ENCODE measurements at regions not wholly inside any gene's neighbourhood (a gene's known extent, or its start where the extent isn't known, plus 50 kb on each side); places are given as distances from the start of the nearest gene placed in this dataset.

DNA sequence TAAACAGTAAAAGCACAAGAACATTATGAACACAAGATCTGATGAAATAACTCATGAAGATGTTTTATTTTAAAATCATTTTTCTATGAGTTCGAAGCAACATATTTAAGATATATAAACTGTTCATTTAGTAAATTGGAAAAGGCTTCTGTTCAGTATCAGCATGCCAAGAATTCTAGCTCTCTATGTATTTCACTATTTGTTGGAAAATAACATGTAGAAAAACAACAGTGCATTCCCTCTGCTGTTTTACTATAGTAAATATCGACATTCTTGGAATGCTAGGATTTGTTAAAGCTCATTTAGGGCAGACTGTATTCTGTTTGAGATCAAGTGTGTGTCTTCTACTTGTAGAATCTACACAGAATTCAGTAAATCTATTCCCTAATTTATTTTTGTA lies 750.2 kb downstream of the CCDC85A start:
- no peaks in the 10 kb centered on the region for H3K9me3 Mint-ChIP-seq (ENCODE audit: low read depth)
- TF ChIP-seq, protein P1, sequence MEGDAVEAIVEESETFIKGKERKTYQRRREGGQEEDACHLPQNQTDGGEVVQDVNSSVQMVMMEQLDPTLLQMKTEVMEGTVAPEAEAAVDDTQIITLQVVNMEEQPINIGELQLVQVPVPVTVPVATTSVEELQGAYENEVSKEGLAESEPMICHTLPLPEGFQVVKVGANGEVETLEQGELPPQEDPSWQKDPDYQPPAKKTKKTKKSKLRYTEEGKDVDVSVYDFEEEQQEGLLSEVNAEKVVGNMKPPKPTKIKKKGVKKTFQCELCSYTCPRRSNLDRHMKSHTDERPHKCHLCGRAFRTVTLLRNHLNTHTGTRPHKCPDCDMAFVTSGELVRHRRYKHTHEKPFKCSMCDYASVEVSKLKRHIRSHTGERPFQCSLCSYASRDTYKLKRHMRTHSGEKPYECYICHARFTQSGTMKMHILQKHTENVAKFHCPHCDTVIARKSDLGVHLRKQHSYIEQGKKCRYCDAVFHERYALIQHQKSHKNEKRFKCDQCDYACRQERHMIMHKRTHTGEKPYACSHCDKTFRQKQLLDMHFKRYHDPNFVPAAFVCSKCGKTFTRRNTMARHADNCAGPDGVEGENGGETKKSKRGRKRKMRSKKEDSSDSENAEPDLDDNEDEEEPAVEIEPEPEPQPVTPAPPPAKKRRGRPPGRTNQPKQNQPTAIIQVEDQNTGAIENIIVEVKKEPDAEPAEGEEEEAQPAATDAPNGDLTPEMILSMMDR (IDR thresholded peaks at IDR 0.05): no peak
- H3K27me3 Mint-ChIP-seq (ENCODE audit: low read depth): peaks cover 17% of the 10 kb centered on the region
- H3K36me3 Mint-ChIP-seq (ENCODE audit: low read depth): no peaks in the 10 kb centered on the region
- no peaks in the 10 kb centered on the region for H3K4me1 Mint-ChIP-seq (ENCODE audit: low read depth)
- no peak overlapping the region for H3K4me3 Mint-ChIP-seq (ENCODE audit: unreplicated experiment)
- no peak for DNase-seq (ENCODE audit: low spot score)
- H3K27ac Mint-ChIP-seq (ENCODE audit: unreplicated experiment): no peak overlapping the region

DNA sequence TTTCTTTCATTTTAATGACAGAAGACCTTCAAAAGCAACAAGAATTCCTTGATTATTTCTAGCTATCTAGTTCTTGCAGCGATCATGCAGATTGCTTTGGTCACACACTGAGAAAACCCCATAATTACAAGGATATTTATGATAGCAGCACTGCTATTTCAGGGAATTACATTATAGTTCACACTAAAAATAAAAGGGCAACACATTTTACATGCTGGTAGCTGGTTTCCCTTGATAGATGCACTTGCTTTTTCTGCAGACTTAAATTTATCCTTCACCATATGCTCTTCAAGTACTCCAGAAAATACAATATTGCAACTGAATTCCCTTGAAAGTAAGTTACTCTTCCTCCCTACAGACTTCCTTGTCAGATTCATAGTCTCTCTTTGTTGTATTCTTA lies 751.1 kb downstream of the CCDC85A start:
- H3K9me3 Mint-ChIP-seq (ENCODE audit: low read depth): no peaks in the 10 kb centered on the region
- peaks cover 14% of the 10 kb centered on the region for H3K27me3 Mint-ChIP-seq (ENCODE audit: low read depth)
- H3K36me3 Mint-ChIP-seq (ENCODE audit: low read depth): no peaks in the 10 kb centered on the region
- no peak overlapping the region for H3K27ac Mint-ChIP-seq (ENCODE audit: unreplicated experiment)
- TF ChIP-seq, protein P1 (IDR thresholded peaks at IDR 0.05): no peak
- no peak for DNase-seq (ENCODE audit: low spot score)
- no peak overlapping the region for H3K4me3 Mint-ChIP-seq (ENCODE audit: unreplicated experiment)
- H3K4me1 Mint-ChIP-seq (ENCODE audit: low read depth): no peaks in the 10 kb centered on the region

DNA sequence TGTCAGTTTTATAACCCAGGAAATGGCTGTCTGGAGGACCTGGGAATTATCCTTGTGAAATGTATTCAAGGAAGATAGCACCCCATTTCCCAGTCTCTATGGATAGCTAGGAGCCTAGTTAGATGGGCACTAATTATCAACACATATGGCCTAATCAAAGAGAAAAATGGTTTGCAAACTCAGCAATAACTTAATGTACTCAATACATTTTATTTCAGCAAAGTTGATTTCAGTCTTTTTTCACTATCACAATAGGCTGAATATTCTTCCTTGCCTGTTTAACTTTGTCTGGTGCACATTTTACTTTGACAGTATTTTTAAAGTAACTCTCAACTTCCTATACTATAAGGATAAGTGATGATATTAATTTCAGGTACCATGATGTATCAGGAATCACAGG lies 756.3 kb downstream of the CCDC85A start:
- H3K27me3 Mint-ChIP-seq (ENCODE audit: low read depth): peaks cover 13% of the 10 kb centered on the region
- no peaks in the 10 kb centered on the region for H3K36me3 Mint-ChIP-seq (ENCODE audit: low read depth)
- no peak overlapping the region for H3K4me3 Mint-ChIP-seq (ENCODE audit: unreplicated experiment)
- DNase-seq (ENCODE audit: low spot score): no peak
- H3K4me1 Mint-ChIP-seq (ENCODE audit: low read depth): no peaks in the 10 kb centered on the region
- H3K27ac Mint-ChIP-seq (ENCODE audit: unreplicated experiment): no peak overlapping the region
- H3K9me3 Mint-ChIP-seq (ENCODE audit: low read depth): no peaks in the 10 kb centered on the region
- TF ChIP-seq, protein P1 (IDR thresholded peaks at IDR 0.05): no peak

DNA sequence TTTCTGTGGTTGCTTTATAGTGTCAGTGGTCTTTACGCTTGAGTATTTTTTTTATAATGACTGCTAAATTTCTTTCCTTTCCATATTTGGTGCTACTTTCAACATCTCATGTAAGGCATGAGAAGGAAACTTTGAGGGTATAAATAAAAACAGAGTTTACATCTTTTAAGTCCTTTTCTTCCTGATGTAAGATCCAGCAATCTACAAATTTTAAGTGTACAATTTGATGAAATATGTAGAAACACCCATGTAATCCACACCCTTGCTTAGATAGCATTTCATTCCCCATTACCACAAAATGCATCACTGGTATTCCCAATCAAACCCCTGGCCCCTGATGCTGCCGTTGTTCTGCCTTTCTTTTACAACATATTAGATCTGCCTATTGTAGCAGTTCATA lies 769.1 kb downstream of the CCDC85A start:
- DNase-seq (ENCODE audit: low spot score): no peak
- Mint-ChIP-seq H3K4me3 (ENCODE audit: unreplicated experiment) (no peak overlapping the region), H3K27me3 (ENCODE audit: low read depth) (peaks cover 2% of the 10 kb centered on the region), H3K9me3 (ENCODE audit: low read depth) (peaks cover 12% of the 10 kb centered on the region), H3K36me3 (ENCODE audit: low read depth) (no peaks in the 10 kb centered on the region), H3K27ac (ENCODE audit: unreplicated experiment) (no peak overlapping the region), H3K4me1 (ENCODE audit: low read depth) (no peaks in the 10 kb centered on the region)
- TF ChIP-seq, protein P1 (IDR thresholded peaks at IDR 0.05): no peak

DNA sequence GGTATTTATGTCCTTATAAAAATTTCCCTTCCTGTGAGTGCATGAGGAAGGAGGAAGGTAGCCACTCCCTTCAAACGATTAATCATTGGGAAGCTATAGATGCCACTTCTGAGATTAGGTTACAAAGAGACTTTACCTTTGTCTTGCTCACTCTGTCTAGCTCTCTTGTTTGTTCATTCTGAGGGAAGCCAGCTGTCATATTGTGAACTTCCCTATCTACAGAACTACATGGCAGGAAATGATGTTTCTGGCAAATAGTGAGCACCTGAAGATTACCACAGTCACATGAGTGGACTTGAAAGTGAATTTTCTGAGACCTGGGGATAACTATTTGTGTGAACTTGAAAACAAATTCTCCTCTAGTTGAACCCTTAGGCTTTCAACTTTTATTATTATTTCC lies 776.8 kb downstream of the CCDC85A start:
- H3K36me3 Mint-ChIP-seq (ENCODE audit: low read depth): no peaks in the 10 kb centered on the region

More for the DNA sequence above, 776.8 kb downstream of the CCDC85A start:
- TF ChIP-seq, protein P1 (IDR thresholded peaks at IDR 0.05): no peak
- no peaks in the 10 kb centered on the region for H3K27me3 Mint-ChIP-seq (ENCODE audit: low read depth)
- no peaks in the 10 kb centered on the region for H3K4me1 Mint-ChIP-seq (ENCODE audit: low read depth)
- peaks cover 10% of the 10 kb centered on the region for H3K9me3 Mint-ChIP-seq (ENCODE audit: low read depth)
- no peak overlapping the region for H3K27ac Mint-ChIP-seq (ENCODE audit: unreplicated experiment)
- no peak for DNase-seq (ENCODE audit: low spot score)
- no peak overlapping the region for H3K4me3 Mint-ChIP-seq (ENCODE audit: unreplicated experiment)
